PFSK-1 (cell line): ENCODE measurements at regions not wholly inside any gene's neighbourhood (a gene's known extent, or its start where the extent isn't known, plus 50 kb on each side); places are given as distances from the start of the nearest gene placed in this dataset.

ENCODE experiments used
- FOXP2 ChIP-seq: optimal IDR thresholded peaks from 2 replicates; pipeline ENCODE3; 2011; ENCODE audit warnings: borderline replicate concordance, control low read depth, inconsistent platforms; ENCODE audit not compliant: insufficient read depth; ENCODE audit errors: extremely low read length, extremely low read depth
- POLR2AphosphoS5 ChIP-seq: IDR thresholded peaks from 2 replicates; pipeline ENCODE4 v1.6.1; 2012; ENCODE audit warnings: low read depth, mild to moderate bottlenecking, control low read depth, low read length, moderate library complexity
- REST ChIP-seq, 2 experiments: IDR thresholded peaks; 2 replicates each; pipeline versions ENCODE4 v1.6.1 to v1.8.0; 2011 to 2012; ENCODE audit warnings: low read depth in 2 of 2, low read length in 2 of 2, control low read depth in 1 of 2, inconsistent platforms in 1 of 2, mild to moderate bottlenecking in 1 of 2, moderate library complexity in 1 of 2; ENCODE audit not compliant: insufficient read depth in 1 of 2
- SIN3A ChIP-seq: IDR thresholded peaks from 2 replicates; pipeline ENCODE4 v1.6.1; 2012; ENCODE audit warnings: mild to moderate bottlenecking, low read length, moderate library complexity, borderline replicate concordance; ENCODE audit not compliant: insufficient read depth
- TAF1 ChIP-seq: IDR thresholded peaks from 2 replicates; pipeline ENCODE4 v1.6.1; 2012; ENCODE audit warnings: low read length, control low read depth, borderline replicate concordance; ENCODE audit not compliant: insufficient read depth

DNA sequence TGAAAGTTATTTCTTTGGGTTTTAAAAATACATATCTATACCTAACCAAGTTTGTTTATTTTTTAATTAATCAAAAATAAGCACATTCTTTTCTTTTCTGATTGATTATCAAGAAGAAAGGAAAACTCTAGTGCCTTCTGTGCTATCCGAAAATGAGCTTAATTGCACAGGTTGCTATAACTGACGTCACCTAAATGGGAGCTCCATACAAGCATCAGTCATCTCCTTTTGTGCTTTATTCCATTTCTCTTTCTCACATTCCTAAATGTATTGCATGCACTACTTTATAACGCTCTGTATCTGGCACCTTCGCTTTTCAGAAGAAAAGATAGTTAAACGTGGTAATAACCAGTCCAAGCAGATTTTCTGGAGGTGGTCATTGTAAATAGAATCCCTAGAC lies 675.0 kb downstream of the STPG2 start:
- no peak for TF ChIP-seq POLR2AphosphoS5
- TF ChIP-seq SIN3A = no peak
- no peak for TF ChIP-seq REST (IDR thresholded peaks at IDR 0.05; ENCODE audit: insufficient read depth in 1 of 2, low read depth in 2 of 2, low read length in 2 of 2)
- no peak for TF ChIP-seq FOXP2
- TF ChIP-seq TAF1 = no peak

DNA sequence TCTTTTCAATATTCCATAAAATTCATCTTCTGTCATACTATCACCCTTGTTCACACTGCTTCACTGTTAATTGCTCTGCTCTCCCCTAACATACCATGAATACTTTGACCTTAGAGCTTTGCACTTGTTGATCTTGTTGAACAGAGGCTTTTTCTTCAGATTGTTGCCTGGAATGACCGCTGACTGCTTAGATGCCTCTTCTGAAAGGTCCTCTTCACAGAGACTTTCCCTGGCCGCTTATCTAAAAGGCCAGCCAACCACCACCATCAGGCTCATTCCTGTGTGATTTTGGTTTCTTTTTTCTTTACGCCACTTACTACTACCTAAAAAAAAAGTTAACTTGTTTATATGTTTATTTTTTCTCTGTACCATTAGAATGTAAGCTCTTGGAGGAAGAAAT lies 667.7 kb downstream of the STPG2 start:
- no peak for TF ChIP-seq REST (IDR thresholded peaks at IDR 0.05; ENCODE audit: insufficient read depth in 1 of 2, low read depth in 2 of 2, low read length in 2 of 2)
- TF ChIP-seq SIN3A = no peak
- TF ChIP-seq FOXP2 = no peak
- no peak for TF ChIP-seq TAF1
- no peak for TF ChIP-seq POLR2AphosphoS5

DNA sequence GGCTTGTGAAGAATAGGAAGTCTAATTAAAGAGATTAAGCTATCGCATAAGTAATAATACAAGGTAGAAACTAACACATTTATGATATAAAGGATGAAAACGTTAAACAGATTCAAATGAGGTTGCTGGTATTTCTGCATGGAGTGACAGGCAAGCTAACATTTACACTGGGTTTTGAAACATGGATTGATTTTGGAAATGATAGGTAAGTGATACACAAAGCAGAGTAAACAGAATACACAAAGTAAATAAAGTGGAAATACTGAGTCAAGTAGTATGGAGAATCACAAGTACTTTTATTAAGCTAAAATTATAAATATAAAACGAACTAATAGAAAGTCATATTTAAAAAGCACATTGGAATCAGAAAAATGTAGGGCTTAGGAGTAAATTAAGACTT lies 665.3 kb downstream of the STPG2 start:
- TF ChIP-seq POLR2AphosphoS5 (no peak), TAF1 (no peak), SIN3A (no peak), FOXP2 (no peak), REST (IDR thresholded peaks at IDR 0.05; ENCODE audit: insufficient read depth in 1 of 2, low read depth in 2 of 2, low read length in 2 of 2) (no peak)

- TF ChIP-seq SIN3A (no peak), TAF1 (no peak), REST (IDR thresholded peaks at IDR 0.05; ENCODE audit: insufficient read depth in 1 of 2, low read depth in 2 of 2, low read length in 2 of 2) (no peak), FOXP2 (no peak), POLR2AphosphoS5 (no peak)
Measured at GRCh38 chr4:97479388-97479787, 663.9 kb downstream of the STPG2 start.

GRCh38 chr4:97491856-97492255 lies 651.4 kb downstream of the STPG2 start:
- TF ChIP-seq POLR2AphosphoS5 (no peak), REST (IDR thresholded peaks at IDR 0.05; ENCODE audit: insufficient read depth in 1 of 2, low read depth in 2 of 2, low read length in 2 of 2) (no peak), TAF1 (no peak), SIN3A (no peak), FOXP2 (no peak)
